Right atrium auricular region (tissue), 2 donors: ENCODE measurements at regions not wholly inside any gene's neighbourhood (a gene's known extent, or its start where the extent isn't known, plus 50 kb on each side); places are given as distances from the start of the nearest gene placed in this dataset.

Experiments used
- DNase-seq: peaks from one replicate; pipeline ENCODE4 v3.0.0-alpha.2; 2019; ENCODE audit warnings: low spot score
- H3K27ac ChIP-seq, 2 donors: fragments of 200-600 bp; sonication (generic); 1 replicate in 1 of 2; 2 replicates in 1 of 2; pipeline ENCODE4 v1.5.1; 2016 to 2019
- H3K27me3 ChIP-seq, 2 donors: fragments of 200-600 bp; sonication (generic); one replicate each; pipeline versions ENCODE4 v1.5.1 to v1.6.0; 2017 to 2019
- H3K36me3 ChIP-seq: fragments of 200-600 bp; sonication (generic); one replicate; pipeline ENCODE4 v1.5.1; 2016
- H3K4me1 ChIP-seq, 2 donors: fragments of 200-600 bp; sonication (generic); one replicate each; pipeline versions ENCODE4 v1.5.1 to v1.6.0; 2017 to 2019
- H3K4me3 ChIP-seq, 2 donors: fragments of 200-600 bp; sonication (generic); 1 replicate in 1 of 2; 2 replicates in 1 of 2; pipeline ENCODE4 v1.5.1; 2017 to 2019; ENCODE audit warnings: mild to moderate bottlenecking in 1 of 2, moderate library complexity in 1 of 2
- H3K9me3 ChIP-seq, 2 donors: fragments of 200-600 bp; sonication (generic); one replicate each; pipeline ENCODE4 v1.5.1; 2019
- CTCF ChIP-seq, 2 donors: fragments of 200-600 bp; sonication (generic); IDR thresholded peaks; one replicate each; pipeline ENCODE4 v1.5.1; 2019; ENCODE audit warnings: antibody characterized with exemption in 2 of 2

- Histone ChIP-seq H3K4me1 (no peaks in the 10 kb centered on the region), H3K36me3 (no peaks in the 10 kb centered on the region), H3K27ac (no peak overlapping the region), H3K9me3 (no peaks in the 10 kb centered on the region), H3K4me3 (no peak overlapping the region), H3K27me3 (no peaks in the 10 kb centered on the region)
- TF ChIP-seq CTCF (IDR thresholded peaks at IDR 0.05), result no peak
- no peak for DNase-seq
These were observed 287.8 kb upstream of the SHH start for GRCh38 chr7:156100086-156100485.

GRCh38 chr7:156099085-156099484, 286.8 kb upstream of the SHH start:
- Histone ChIP-seq H3K27me3 (no peaks in the 10 kb centered on the region), H3K36me3 (no peaks in the 10 kb centered on the region)

GRCh38 chr7:156096771-156097538, 284.7 kb upstream of the SHH start:
- H3K36me3 ChIP-seq, result no peaks in the 10 kb centered on the region
- DNase-seq, result no peak
- no peaks in the 10 kb centered on the region for H3K9me3 ChIP-seq
- no peak overlapping the region for H3K4me3 ChIP-seq
- H3K27ac ChIP-seq, result no peak overlapping the region
- TF ChIP-seq CTCF (IDR thresholded peaks at IDR 0.05), result no peak
- no peaks in the 10 kb centered on the region for H3K27me3 ChIP-seq
- H3K4me1 ChIP-seq, result no peaks in the 10 kb centered on the region

More at GRCh38 chr7:156099085-156099484, 286.8 kb upstream of the SHH start:
- TF ChIP-seq CTCF (IDR thresholded peaks at IDR 0.05), result no peak
- DNase-seq, result no peak
- H3K4me3 ChIP-seq, result no peak overlapping the region
- no peak overlapping the region for H3K27ac ChIP-seq
- H3K4me1 ChIP-seq, result no peaks in the 10 kb centered on the region
- no peaks in the 10 kb centered on the region for H3K9me3 ChIP-seq

GRCh38 chr7:156095908-156096539, 283.8 kb upstream of the SHH start:
- no peaks in the 10 kb centered on the region for H3K36me3 ChIP-seq
- DNase-seq, result no peak
- no peak overlapping the region for H3K27ac ChIP-seq
- no peaks in the 10 kb centered on the region for H3K27me3 ChIP-seq
- H3K4me1 ChIP-seq, result no peaks in the 10 kb centered on the region
- H3K4me3 ChIP-seq, result no peak overlapping the region
- TF ChIP-seq CTCF (IDR thresholded peaks at IDR 0.05), result no peak
- no peaks in the 10 kb centered on the region for H3K9me3 ChIP-seq

- no peak for DNase-seq
- Histone ChIP-seq H3K9me3 (no peaks in the 10 kb centered on the region), H3K4me3 (no peak overlapping the region), H3K36me3 (no peaks in the 10 kb centered on the region), H3K4me1 (no peaks in the 10 kb centered on the region), H3K27ac (no peak overlapping the region), H3K27me3 (no peaks in the 10 kb centered on the region)
- no peak for TF ChIP-seq CTCF (IDR thresholded peaks at IDR 0.05)
These were observed 282.3 kb upstream of the SHH start for GRCh38 chr7:156094350-156095146.
